ENCODE measurements at regions not wholly inside any gene's neighbourhood (a gene's known extent, or its start where the extent isn't known, plus 50 kb on each side); places are given as distances from the start of the nearest gene placed in this dataset.

GRCh38 chr1:30512914-30513265, 210.5 kb downstream of the MATN1 start:
- H3K4me3 ChIP-seq (ENCODE audit: low read depth, low read length): no peak overlapping the region
- no peak for TF ChIP-seq CTCF (IDR thresholded peaks at IDR 0.05; ENCODE audit: low read depth, low read length)

- TF ChIP-seq CTCF (IDR thresholded peaks at IDR 0.05; ENCODE audit: low read depth, low read length): no peak
- no peak overlapping the region for H3K4me3 ChIP-seq (ENCODE audit: low read depth, low read length)
These were observed 211.1 kb downstream of the MATN1 start for GRCh38 chr1:30511991-30512913.

DNA sequence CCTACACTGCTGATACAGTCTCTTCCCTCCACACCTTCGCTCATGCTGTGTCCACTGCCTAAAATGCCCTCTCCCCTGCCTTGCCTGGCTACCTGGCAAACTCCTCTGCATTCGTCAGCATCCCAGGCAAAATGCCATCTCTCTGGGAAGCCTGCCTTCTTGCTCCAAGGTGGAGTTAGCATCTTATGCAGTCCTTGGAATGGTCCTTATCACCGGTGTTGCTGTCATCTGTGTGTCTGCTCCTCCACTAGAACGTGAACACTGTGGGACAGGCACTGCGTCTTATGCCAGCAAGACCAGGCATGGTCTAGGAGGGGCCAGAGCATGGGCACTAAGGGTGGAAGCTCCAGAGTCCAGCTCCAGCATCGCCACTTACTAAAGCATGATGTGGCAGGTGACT, 211.8 kb downstream of the MATN1 start:
- no peak overlapping the region for H3K4me3 ChIP-seq (ENCODE audit: low read depth, low read length)
- no peak for TF ChIP-seq CTCF (IDR thresholded peaks at IDR 0.05; ENCODE audit: low read depth, low read length)

DNA sequence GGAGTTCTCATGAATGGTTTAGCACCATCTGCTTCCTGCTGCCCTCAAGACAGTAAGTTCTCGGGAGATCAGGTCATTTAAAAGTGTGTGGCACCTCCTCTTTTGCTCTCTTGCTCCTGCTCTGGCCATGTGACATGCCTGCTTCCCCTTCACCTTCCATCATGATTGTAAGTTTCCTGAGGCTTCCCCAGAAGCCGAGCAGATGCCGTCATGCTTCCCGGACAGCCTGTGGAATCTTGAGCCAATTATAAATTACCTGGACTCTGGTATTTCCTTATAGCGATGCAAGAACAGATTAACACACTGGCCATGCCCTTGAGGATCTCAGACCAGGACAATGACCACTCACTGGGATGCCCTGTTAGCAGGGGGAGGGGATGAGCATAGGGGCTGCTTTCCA, 212.3 kb downstream of the MATN1 start:
- no peak for TF ChIP-seq CTCF (IDR thresholded peaks at IDR 0.05; ENCODE audit: low read depth, low read length)
- H3K4me3 ChIP-seq (ENCODE audit: low read depth, low read length): no peak overlapping the region

DNA sequence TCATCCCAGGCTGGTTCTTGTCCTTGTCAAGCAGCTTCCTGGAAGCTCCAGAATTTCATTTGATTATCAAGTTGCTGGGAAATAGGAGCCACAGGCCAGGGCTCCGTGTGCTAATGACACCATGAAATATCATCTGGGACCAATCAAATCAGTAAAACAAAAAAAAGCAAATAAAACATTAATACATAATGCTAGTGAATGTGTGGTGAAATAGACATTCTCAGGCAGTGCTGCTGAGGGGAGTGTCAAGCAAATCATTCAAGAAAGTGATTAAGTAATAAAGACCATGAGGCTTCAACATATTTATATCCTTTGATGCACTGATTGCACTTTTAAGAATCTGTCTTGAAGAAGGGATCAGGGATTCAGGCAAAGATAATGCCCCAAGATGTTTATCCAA, 213.7 kb downstream of the MATN1 start:
- H3K4me3 ChIP-seq (ENCODE audit: low read depth, low read length): no peak overlapping the region
- TF ChIP-seq CTCF (IDR thresholded peaks at IDR 0.05; ENCODE audit: low read depth, low read length): no peak

- TF ChIP-seq CTCF (IDR thresholded peaks at IDR 0.05; ENCODE audit: low read depth, low read length): no peak
- no peak overlapping the region for H3K4me3 ChIP-seq (ENCODE audit: low read depth, low read length)
These were observed 214.8 kb downstream of the MATN1 start for GRCh38 chr1:30508611-30509010.

DNA sequence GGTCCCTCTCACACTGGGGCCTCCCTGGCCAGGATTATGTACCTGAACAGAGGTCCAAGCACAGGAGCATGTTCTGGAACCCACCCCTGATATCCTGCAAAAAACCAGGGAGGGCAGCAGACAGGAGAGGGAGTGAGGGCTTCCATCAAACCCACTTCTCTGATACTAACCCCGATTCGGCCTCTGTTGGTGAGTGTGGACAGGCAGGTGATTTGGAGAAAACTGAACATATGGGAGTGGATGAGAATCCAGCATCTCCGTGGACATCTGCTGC, 215.3 kb downstream of the MATN1 start:
- TF ChIP-seq CTCF (IDR thresholded peaks at IDR 0.05; ENCODE audit: low read depth, low read length): no peak
- H3K4me3 ChIP-seq (ENCODE audit: low read depth, low read length): no peak overlapping the region

Data from WI38 (cell line).